Transverse colon (tissue), 3 donors: ENCODE measurements at regions not wholly inside any gene's neighbourhood (a gene's known extent, or its start where the extent isn't known, plus 50 kb on each side); places are given as distances from the start of the nearest gene placed in this dataset.

Experiments
- EP300 ChIP-seq: sonication (generic); formaldehyde crosslinking; IDR thresholded peaks from one replicate; pipeline ENCODE4 v1.6.1; 2017; ENCODE audit warnings: antibody characterized with exemption, low read depth
- POLR2A ChIP-seq: fragments of 450-650 bp; IDR thresholded peaks from one replicate; pipeline ENCODE4 v1.6.1; 2016; ENCODE audit warnings: antibody characterized with exemption, mild to moderate bottlenecking, moderate library complexity
- TF ChIP-seq, protein P1 (sequence below), 5 experiments: fragments of 200-600 bp in 3 of 5; fragments of 450-650 bp in 2 of 5; sonication (generic) in 3 of 5; IDR thresholded peaks; 1 replicate in 2 of 5; 2 replicates in 3 of 5; pipeline ENCODE4 v1.5.1; 2016 to 2017; ENCODE audit warnings: antibody characterized with exemption in 5 of 5, inconsistent platforms in 3 of 5, mild to moderate bottlenecking in 2 of 5, moderate library complexity in 1 of 5

DNA sequence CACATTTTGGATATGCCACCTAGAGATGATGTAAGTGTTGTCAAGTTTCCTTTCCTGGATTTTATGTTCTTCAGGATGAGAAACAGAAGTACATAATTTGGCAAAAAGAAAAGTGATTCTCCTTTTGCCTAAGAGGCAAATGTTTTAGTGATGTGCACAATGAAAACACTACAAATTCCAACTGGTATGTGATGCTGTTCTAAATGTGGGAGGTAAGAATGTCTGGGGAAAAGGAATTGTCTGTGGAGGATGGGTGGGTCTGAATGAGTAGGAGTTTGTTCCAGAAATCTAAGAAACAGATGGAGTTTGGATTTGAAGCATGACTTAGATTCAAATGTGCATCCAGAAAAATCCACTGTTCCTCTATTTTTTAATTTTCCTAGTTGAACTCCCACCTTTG is 473.6 kb upstream of the SPRY2 start:
- TF ChIP-seq, protein P1, sequence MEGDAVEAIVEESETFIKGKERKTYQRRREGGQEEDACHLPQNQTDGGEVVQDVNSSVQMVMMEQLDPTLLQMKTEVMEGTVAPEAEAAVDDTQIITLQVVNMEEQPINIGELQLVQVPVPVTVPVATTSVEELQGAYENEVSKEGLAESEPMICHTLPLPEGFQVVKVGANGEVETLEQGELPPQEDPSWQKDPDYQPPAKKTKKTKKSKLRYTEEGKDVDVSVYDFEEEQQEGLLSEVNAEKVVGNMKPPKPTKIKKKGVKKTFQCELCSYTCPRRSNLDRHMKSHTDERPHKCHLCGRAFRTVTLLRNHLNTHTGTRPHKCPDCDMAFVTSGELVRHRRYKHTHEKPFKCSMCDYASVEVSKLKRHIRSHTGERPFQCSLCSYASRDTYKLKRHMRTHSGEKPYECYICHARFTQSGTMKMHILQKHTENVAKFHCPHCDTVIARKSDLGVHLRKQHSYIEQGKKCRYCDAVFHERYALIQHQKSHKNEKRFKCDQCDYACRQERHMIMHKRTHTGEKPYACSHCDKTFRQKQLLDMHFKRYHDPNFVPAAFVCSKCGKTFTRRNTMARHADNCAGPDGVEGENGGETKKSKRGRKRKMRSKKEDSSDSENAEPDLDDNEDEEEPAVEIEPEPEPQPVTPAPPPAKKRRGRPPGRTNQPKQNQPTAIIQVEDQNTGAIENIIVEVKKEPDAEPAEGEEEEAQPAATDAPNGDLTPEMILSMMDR (IDR thresholded peaks at IDR 0.05) = no peak
- no peak for TF ChIP-seq POLR2A
- TF ChIP-seq EP300 = no peak
